HG03108 (cell line): ENCODE measurements at regions not wholly inside any gene's neighbourhood (a gene's known extent, or its start where the extent isn't known, plus 50 kb on each side); places are given as distances from the start of the nearest gene placed in this dataset.

Source experiments
- ATAC-seq: cut with Tn5 transposase; IDR thresholded peaks from one replicate; pipeline ENCODE4 v1.9.1; 2021; ENCODE audit warnings: moderate library complexity; ENCODE audit not compliant: unreplicated experiment

DNA sequence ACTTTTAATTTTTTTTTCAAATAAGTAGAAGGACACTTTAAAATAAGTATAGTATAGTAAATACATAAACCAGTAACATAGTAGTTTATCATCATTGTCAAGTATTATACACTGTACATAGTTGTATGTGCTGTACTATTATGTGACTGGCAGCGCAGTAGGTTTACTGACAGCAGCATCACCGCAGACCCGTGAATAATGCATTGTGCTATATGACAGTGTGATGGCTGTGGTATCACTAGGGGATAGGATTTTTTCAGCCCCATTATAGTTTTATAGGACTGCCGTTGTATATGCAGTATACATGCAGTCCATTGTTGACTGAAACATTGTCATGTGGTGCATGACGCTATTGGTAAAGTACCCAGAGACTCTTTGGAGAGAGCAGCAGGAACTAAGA, 306.5 kb downstream of the SQOR start:
- no peak for ATAC-seq

DNA sequence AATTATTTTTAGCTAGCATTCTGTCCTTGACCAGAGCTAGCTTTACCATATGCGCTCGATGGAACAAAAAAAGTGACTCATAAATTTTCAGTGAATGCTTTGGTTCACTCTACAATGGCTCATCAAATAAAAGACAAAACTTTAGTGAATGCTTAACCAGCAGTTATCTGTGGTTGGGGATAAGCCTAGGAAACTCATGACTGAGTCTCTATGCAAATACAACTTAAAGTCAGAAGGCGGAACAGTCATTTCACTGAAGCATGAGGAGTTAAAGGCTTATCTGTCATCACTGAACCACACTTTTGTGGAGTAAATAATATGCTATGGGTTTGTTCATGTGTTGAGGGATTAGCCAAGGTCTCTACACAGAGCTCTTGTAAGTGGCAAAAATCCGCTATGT, 308.4 kb downstream of the SQOR start:
- ATAC-seq = no peak

DNA sequence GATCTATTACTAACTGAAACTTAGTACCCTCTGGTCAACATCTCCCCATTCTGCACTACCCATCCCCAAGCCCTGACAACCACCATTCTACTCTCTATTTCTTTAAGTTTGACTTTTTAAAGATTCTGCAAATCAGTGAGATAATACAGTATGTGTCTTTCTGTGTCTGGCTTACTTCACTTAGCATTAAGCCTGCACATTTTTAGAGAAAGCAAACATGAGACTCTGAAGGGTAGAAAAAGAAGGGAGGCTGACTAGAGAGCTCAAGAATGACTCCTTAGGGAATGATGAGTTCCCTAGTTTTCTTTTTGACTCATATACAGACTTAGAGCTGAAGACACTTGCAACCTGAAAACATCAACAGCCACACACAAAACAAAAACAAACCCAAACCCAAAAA, 311.3 kb downstream of the SQOR start:
- ATAC-seq = no peak

DNA sequence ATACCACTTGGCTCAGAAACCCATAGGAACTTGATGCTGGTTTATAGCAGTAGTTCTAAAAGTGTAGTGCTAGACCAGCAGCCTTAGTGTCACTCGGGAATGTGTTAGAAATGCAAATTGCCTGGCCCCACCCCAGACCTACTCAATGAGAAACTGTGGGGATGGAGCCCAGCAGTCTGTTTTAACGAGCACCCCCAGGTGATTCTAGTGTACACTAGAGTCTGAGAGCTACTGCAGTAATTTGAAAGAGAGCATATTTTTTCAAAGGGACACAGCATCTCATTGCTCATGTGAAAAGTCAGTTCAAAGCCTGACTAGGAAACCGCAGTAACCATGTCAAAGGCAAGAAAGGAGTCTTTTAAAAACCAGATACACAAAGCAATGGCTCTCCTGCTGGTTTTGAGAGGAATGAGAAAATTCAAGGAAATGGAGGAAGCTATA, 313.4 kb downstream of the SQOR start:
- no peak for ATAC-seq

DNA sequence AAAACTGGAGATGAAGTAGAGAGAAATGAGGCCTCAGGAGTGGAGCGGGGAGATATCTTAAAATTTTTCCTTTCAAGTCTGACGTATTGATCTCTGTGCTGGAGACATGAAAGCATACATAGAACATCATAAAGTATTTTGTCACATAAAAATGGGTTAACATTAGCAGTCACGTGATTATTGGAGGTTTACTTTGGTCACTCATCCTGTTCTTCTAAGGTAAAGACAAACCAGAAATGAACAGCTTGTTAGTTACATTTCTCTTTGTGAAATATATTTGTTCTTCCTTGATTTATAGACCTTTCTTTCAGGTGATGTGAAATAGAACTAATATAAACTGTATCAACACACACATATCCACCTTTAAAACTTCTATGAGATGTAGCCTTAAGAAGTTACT, 324.1 kb downstream of the SQOR start:
- no peak for ATAC-seq

DNA sequence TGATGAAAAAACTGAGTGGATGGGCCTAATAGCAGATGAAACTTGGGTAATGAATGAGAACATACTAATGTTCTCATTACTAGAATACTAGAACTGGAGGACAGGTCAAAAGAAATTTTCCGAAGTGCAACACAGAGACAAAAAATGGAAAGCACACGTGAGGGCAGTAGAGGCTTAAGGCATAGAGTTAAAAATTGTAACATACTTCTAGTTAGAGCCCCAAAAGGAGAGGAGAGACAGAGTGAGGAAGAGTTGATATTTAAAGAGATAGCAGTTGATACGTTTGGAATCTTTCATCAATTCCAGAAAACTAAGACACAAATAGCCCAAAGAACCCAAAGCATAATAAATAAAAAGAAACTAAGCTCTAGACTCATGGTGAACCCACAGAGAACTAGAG, 327.9 kb downstream of the SQOR start:
- ATAC-seq = no peak

DNA sequence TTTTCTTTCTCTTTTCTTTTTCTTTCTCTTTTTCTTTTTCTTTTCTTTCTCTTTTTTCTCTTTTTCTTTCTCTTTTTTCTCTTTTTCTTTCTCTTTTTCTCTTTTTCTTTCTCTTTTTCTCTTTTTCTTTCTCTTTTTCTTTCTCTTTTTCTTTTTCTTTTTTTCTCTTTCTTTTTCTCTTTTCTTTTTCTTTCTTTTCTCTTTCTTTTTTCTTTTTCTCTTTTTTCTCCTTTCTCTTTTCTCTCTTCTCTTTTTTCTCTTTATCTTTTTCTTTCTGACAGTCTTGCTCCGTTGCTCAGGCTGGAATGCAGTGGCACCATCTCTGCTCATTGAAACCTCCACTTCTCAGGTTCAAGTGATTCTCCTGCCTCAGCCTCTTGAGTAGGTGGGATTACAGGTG, 335.7 kb downstream of the SQOR start:
- no peak for ATAC-seq

DNA sequence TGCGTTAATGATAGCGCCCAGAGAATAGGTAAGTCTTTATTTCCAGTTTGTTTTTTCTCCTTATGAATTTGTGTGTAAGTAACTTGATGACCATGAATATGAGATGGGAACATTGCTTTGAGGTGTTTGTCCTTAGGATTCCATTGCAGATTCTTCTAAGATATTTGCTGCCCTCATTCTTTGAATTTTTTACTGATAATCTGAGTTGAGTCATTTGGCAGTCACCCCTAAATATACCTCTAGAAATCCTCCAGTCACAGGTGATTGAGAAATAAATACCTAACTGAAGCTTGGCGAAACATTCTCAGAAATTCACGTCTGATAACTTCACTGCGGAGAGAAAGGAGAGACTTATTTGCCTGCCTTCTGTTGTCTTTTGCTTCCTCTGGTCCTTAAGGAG, 345.5 kb downstream of the SQOR start:
- ATAC-seq = no peak

DNA sequence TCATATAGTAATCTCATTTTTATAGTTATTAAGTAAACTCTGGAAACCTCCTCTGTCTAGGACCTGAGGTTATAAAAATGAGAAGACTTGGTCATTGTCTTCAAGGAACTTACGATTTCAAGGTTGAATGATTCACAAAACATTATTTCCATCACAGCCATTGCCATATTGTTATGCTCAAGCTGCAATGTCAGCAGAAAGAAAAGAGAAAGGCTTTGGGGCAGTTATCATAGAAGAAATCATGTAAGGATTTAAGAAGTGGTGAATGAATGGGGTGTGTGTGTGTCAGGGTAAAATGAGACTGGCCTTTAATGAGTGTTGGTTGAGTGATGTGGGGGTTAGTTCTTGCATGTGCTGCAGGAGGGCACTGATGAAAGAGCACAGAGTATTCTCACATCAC, 346.8 kb downstream of the SQOR start:
- ATAC-seq = no peak

DNA sequence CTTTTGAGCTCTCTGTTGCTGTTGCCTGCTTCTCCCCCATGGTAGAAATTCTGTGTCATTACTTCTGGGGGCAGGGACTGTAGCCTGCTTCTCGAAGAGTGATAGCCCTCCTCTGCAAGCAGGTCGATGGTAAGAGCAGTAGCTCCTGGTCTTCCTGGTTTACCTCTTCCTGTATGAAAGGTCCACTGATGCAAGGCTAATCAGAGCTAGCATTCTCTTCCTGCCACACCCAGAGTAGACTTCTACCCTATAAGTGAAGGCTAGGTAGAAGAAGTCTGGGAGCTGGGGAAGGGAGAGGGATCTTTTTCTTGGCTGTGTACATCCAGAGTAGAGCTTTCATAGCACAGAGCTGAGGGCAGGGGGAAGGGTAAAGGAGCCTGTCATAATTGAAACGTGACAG, 357.0 kb downstream of the SQOR start:
- ATAC-seq = no peak

DNA sequence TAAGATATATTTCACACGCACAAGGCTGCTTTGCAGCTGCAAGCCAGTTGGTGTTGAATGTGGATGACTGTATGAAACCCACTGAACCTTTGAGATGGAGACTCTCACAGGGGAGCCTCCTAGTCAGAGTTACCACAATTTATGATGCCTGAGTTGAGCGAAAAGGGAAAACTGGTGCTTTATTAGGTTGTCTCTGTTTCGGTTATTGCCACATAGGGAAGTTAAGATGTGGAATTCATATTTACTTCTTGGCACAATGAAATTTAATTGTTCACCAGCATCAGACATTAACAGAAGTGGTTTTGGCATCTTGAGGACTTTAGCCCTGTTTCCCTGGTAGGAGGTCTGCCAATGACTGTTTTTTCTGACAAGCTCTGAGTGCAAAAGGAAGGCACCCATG, 358.2 kb downstream of the SQOR start:
- no peak for ATAC-seq

DNA sequence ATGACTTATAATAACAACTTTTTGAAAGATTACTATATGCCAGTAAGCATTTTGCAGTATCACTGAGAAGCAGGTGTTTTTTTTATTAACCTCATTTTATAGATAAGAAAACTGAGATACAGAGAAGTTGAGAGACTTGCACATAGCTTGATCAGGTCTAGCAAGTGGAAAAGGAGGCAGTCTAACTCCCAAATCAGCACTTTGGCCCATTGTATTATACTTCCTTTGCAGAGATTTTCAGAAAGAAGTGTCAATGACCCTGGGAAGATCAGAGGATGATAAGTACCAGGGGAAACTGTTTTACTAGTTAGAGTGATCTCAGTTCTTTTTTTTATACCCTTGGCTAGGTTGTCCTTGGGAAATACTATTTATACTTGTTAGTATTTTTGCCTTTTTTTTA, 358.7 kb downstream of the SQOR start:
- ATAC-seq = no peak

DNA sequence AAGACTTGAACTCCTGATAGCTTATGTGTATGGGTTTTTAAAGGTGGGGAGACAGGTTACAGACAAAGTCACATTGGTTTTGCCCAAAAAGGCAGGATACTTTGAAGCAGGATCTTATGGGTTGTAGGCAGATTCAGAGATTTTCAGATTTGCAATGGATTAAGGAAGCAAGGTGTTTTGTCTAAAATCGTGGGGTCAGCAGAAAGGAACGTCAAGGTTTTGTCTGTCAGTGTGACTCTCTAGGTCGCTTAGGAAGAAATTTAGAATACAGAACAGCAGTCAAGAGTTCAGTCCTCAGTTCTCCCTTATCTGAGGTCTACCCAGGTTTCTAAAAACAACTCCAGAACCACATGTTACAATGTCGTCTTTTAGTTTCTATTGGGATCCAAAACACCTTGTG, 361.0 kb downstream of the SQOR start:
- ATAC-seq = no peak

DNA sequence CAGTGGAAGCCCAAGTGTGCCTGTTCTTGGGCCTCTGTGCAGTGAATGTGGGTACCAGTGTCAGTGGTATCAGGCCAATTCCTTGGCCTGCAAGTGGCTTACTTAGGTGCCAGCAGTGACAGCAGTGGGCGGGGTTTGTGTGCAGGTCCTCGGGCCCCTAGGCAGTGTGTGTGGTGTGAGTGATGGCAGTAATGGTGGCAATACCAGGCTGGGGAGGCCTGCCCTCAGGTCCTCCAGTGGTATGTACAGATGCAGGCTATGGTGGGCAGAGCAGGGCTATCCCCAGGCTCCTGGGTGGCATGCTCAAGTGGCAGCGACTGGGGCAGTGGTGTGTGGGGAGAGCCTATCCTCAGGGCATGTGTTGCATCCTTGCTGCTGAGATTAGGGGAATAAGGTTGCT, 379.7 kb downstream of the SQOR start:
- no peak for ATAC-seq

DNA sequence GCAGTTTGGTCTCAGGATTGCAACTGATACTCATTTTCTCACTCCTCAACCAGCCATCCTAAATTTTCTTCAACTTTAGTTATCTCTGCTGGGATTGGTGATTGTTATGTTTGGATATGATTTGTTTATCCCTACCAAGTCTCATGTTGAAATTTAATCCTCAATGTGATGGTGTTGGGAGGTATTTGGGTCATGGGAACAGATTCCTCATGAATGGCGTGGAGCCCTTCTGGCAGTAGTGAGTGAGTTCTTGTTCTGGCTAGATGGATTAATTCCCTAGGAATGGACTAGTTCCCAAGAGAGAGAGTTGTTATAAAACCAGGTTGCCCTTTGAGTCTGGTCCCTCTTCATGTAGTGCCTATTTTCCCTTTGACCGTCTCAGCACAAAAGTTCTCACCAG, 399.9 kb downstream of the SQOR start:
- no peak for ATAC-seq

DNA sequence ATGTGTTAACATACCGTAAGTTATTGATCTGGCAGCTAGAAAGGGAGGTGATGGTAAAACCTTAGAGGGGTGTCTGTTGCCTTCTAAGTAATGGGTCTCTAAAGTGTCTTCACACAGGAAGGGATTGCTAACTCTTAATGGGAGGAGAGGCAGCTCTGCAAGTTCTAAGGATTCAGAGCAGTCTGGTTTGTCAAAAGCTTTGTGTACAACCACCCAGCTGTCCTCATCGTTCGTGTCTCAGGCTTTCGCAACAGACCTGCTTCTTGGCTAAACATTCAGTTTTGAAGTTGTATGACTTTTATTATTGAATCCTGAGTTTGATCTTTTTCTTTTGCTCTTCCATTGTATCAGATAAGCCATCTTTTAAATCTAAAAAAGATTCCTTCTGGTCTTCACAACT, 404.9 kb downstream of the SQOR start:
- no peak for ATAC-seq

DNA sequence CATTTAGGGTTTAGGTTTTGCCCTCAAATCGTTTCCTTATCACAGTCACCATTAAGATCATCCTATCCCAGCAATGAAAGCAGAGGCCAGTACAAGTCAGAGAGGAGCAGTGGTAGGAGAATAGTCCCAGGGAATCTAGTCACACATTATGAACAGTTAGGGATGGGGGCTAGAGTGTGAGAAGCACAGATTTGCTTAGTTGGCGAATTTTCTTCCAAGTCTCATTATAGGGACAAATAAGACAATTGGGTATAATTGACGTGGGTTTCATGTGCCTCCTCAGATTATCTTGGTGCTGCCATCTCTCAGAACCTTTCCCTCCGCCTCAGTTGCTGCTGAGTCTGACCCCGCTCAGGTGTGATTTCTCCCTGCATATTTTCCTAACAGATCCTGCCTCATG, 407.1 kb downstream of the SQOR start:
- ATAC-seq = no peak

DNA sequence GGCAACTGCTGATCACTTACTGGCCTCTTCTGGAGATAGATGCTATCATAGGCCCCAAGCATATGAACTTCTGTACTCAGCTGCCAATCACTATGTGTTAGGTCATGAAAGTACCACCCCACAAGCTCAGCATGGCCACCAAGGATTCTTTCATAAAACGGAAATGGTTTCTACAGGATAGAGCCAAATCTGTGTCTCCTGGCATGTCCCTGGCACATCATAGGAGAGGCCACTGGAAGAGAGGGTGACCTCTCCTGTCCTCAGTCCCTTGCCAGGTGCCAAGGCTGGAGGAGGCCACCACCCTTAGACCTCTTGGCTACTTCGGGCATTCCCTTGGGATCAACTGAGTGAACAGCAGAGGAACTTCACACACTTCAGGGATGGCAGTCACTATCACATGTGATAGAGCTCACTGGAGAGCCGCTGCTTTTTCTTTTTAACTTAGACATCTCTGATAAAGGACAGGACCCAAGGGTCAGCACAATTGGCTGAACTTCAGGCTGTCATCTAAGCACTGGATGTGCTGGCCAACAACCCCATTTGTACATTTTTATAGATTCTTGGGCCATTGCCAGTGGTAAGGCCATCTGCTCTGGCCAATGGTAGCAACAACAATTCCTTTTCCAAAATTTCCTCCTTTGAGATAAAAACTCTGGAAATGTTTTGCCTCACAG, 425.2 kb downstream of the SQOR start:
- ATAC-seq = no peak

DNA sequence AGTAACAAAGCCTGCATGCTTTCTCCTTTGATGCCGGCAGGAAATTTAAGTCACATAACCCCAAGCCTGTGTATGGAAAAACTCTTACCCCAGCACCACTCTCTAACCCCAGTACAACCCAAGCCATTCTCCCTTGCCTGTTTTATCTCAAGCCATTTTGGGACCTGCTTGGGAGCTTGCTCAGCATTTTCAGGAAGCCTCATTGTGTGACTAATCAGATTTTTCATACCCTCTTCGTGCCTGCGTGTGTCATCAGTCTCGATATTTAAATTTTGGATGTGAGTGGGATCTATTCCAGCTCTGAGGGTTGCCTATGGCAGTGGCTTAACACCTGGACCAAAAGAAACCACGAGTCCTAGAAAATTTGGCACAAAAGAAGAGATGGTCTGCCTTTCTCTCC, 426.2 kb downstream of the SQOR start:
- ATAC-seq = no peak

DNA sequence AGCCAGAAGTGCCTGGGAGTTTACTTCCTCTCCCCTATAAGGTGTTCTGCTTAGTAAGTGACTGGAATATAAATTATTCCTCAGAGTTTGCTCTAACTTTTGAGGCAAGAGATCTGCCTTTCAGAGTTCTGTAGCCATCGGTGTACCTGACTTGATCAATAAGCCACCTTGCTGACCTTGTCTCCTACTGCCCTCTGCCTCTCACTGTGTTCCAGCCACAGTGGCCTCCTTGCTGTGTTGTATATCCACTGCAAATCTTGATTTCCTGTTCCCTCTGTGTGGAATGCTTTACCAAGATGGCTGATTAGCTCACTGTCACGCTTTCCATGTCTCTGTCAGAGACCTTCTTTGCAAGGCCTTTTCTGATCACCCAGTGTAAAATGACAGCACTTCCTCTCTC, 442.4 kb downstream of the SQOR start:
- no peak for ATAC-seq

DNA sequence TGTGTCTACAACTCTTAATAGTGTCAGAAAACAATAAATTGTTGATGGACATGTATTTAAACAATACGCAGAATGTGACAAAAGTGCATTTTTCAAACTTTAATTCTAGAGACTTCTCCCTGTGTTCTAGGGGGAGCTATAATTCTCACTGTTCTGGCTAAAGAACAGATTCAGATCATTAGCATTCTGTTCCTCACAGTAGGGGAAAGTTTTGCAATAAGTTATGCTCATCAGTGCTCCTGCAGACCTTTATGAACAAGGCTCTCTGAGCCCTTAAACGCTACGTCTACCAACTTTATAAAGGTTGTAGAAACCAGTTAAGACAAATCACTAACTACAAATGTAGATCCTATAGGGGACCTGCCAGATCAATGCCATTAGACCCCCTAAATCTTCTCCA, 444.2 kb downstream of the SQOR start:
- ATAC-seq = no peak

DNA sequence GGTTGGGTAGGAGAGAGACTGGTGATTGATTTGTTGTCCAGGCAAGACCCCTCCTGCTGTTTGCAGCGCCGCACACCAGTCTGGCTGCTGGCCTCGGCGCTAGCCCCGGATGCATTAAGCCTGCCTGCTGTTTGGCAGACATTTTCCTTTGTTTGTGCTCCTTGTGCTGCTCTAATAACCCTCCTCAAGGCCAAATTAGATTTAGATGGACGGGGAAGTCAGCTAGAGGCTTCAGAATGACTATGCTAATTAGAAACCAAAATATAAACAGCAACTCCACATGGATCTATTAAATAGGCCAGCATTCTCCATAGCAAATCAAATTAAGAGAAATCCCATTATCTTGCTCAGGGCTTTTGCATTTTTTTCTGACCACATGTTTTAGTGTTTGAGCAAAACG, 445.2 kb downstream of the SQOR start:
- ATAC-seq = no peak
